Retina (tissue), 1 donor: ENCODE measurements at regions not wholly inside any gene's neighbourhood (a gene's known extent, or its start where the extent isn't known, plus 50 kb on each side); places are given as distances from the start of the nearest gene placed in this dataset.
A peak's percentile ranks its signal among the peaks of the same experiment; 100 is the strongest.

Source experiments
- DNase-seq: peaks from one replicate; pipeline ENCODE4 v3.0.0-alpha.2; 2016

DNA sequence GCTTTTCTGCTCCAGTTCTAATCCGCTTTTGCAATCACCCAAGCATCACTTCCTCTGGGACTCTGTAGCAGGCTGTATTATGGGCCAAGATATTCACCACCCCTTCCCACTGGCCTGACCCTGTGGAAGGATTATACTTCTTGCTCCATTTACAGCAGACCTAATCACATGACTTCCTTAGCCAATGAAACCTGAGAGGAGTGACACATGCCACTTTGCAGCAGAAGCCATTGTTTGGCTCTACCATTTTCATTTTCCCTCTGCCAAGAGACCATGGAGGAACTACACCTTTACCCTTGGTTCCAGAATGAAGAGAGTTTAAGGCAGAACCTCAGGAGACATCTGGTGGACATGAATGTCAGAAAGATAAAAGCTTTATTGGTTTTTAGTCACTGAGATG, 134.9 kb upstream of the HSD17B12 start:
- no peak for DNase-seq

- DNase-seq = peak; percentile 43
These were observed 133.7 kb upstream of the HSD17B12 start for GRCh38 chr11:43546561-43547429.

- DNase-seq = peak; percentile 58
These were observed 133.1 kb upstream of the HSD17B12 start for GRCh38 chr11:43547430-43547831.

- peak; percentile 68 for DNase-seq
These were observed 132.6 kb upstream of the HSD17B12 start for GRCh38 chr11:43547889-43548381.

DNA sequence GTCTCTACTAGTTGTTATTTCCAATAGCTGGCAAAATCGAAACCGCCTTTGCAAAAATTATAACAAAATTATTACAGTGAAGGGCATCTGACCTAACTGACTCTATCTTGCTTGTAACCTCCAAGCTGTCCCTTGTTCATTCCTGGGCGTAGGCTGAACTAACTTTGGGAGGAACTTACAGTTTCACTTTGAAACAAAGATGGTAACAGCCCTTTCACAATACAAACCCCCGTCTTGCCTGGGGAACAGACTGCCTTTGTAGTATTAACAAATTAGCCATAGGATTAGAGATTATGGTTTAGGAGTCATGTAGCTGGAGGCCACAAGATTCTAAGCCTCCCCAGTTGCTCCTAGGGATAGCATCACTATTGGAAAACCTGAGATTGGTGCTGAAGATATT, 131.6 kb upstream of the HSD17B12 start:
- no peak for DNase-seq

DNA sequence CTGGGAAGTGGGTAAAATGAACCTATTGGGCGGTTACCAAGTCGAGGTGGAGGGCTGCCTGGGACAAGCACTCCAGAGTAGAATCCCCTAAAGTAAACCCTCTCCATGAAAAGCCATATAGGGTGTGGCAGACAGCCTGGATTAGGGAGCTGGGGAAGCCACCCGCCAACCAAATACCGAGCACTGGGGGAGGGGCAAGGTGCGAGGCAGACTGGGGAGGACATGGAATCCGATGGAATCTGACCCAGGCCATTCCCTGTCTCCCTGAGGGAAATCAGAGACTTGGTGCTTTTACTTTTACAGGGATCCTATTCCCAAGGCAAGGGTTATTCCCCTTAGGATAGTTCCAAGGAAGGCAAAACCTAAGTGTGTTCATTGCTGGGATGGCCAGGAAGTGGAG, 130.9 kb upstream of the HSD17B12 start:
- DNase-seq = no peak

GRCh38 chr11:43550714-43551113, 129.8 kb upstream of the HSD17B12 start:
- DNase-seq = no peak

GRCh38 chr11:43554148-43554473, 126.4 kb upstream of the HSD17B12 start:
- no peak for DNase-seq

- no peak for DNase-seq
These were observed 125.4 kb upstream of the HSD17B12 start for GRCh38 chr11:43555186-43555585.

- peak; percentile 58 for DNase-seq
These were observed 124.5 kb upstream of the HSD17B12 start for GRCh38 chr11:43555816-43556611.

GRCh38 chr11:43556612-43557375, 123.7 kb upstream of the HSD17B12 start:
- DNase-seq = peak; percentile 40

DNA sequence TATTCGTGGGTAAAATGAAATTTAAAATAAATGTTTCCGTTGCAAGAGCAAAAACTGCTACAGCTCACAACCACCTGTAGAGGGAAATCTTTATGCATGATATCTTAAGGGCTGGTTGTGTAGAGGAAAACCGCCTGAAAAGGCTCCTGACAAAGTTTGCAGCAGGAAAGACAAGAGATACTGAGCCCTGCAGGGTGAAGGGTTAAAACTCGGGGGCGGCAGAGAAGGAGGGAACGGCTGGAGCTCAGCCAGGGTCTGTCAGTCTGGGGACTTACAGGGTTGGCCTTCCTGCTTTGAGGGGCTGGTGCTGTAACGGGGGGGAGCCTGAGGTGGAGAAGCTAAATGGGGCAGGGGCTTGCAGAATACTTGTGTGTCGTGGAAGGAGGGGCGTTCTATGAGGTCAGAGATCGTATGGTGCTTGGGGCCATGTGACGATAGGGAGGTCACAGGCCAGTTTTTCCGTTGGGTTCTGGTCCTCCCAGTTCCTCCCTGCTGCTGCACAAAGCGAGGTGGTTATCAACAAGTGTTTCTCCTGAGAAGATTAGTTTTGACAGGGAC, 122.9 kb upstream of the HSD17B12 start:
- no peak for DNase-seq

- peak; percentile 74 for DNase-seq
These were observed 122.4 kb upstream of the HSD17B12 start for GRCh38 chr11:43558146-43558545.

DNA sequence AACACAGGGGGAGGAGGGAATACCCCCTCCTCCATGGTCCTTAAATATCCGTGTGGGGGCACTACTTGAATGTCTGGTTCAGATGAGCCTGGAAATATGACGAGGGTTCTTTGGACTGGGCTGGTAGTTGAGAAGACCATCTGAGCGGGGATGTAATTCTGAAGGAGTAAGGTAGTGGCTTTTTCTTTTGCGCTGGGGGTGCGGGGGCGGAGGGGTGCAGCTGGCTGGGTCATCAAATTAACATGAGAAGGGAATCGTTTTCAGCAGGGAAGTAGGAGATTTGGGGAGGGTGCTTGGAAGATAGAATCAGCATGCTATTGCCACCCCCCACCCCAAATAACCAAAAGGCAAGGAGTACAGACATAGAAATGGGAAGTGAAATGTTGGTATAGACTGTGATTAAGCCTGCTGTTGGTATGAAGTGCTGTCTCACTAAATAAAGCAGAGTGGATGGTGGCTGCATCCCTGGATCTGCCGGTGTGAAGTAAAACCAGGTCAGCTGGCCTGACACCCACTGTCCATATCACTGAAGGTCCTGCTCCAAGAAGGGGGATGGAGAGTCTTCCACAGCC, 121.9 kb upstream of the HSD17B12 start:
- DNase-seq = no peak

DNA sequence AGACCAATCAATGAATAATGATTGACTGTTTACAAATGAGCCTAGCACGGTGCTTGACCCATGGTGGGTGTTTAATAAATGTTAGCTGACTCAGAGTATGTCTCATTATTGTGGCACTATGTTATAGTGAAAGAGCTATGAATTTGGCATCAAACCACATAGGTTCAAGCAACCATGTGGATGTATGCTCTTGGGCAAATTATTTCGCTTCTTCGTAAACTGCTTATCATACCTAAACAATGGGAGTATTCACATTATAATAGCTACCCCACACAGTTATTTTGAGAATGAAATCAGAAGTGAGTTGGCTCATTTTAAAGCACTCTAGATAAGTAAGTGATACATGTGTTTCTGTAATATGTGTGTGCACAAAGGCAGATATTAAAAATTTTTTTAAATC, 118.7 kb upstream of the HSD17B12 start:
- no peak for DNase-seq

- DNase-seq = peak; percentile 70
These were observed 113.1 kb upstream of the HSD17B12 start for GRCh38 chr11:43567396-43567975.

DNA sequence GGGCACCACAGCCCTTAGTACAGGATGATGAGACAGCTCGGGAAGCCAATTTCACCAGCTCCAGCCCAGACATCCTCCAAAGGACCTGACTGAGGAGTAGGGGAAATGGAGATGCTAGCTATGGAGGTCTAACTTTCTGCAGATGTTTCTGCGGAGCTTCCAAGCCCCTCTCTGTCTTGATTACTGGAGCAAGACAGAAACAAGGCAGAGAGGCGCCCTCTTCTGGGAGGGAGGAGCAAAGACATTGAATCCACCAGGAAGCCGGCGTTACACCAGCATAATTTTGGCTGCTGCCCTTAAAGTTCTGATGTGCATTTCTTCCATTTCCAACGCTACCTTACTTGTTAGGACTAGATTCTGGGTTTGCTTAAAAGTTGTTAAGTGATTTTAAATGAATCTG, 107.3 kb upstream of the HSD17B12 start:
- peak; percentile 64 for DNase-seq

DNA sequence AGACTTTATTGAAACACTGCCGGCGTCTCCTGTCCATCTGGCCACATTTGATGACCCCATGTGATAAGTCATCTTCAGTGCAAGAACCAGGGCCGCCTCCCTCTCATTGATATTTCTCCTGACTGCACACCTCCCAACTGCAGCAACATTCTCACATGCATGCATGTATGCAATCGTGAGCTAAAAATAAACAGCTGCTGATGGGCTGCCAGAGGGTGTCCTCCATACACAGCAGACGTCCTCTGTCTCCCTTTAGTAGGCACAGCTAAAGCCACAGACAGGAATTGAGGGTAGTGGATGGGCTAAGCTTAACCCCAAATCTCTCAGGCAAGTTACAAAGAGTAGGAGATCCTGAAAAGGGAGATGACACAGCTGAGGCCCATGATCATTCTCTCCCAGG, 106.7 kb upstream of the HSD17B12 start:
- DNase-seq = peak; percentile 27

DNA sequence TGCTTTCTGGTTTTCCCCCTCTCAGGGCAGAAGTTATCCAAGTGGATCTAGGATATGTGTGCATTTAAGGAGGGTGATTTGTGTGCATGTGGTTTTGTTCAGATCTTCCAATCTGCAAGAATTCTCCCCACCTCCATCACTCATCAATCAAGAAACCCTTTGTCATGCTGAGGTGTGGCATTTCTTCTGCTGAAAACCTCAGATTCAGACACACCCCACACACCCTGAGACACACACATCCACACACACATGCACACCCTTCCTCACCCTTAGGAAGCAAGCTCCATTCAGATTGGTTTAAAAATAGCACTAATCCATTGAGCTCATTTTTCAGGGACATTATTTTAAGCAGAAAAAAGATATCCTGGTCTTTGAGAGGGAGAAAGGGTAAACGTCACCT, 106.1 kb upstream of the HSD17B12 start:
- DNase-seq = peak; percentile 14

DNA sequence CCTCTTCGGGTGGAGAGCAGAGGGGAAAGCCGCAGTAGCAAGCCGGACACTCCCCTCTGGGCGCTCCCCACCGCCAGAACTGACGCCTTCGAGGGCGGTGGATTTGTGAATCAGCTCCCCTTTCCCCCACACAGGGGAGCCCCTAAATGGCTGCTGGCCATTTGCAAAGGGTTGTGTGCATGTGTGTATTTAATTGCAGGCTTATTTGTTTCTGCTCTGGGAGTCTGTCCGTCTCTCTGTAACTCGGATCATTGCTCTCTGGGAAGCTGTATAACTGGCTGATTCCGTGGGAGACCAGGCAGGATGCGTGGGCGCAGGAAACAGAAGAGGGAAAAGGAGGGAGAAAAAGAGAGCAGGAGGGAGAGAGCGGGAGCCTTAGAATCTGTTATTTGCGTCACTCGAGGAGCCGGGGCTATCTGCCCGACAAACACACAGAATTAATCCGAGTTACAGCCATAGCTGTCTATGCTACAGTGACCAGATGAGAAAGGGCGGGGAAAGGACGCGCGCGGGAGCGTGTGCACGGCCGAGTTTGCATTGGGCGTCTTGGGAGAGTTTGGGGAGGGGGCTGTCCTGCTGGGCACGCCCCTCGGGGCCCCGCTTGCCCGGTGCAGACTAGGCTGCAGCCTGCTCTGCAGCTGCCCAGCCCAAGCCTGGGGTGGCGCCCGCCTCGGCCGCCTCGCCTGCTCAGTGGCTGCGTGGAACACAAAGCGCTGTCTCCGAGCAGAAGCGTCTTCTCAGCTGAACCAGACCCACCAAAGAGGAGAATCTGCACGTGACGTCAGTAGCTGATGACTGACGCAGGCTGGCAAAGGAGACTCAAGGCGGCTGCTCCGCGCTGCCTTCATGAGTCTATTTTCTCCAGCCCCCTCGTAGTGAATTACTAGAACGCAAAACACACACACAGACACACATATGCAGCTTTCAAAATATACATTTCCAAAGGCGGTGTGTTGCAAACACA, 105.3 kb upstream of the HSD17B12 start:
- DNase-seq = peak; percentile 92

DNA sequence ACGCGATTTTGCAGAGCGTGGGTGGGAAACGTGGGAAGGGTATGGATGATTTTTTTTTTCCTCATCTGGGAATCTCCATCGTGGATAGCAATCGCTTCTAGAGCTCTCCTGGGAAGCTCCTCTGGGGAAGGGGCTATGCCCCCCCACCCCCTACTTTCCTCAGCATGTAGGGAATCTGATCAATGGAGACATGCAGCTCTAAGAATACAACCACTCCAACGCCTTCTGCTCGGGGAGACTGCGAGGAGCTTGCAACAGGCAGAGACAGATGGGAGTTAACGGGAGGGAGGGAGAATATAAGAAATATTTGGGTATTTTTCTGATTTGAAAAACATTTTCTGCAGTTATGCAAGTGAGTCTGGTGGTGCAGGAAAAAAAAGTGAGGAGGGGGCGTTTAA, 104.6 kb upstream of the HSD17B12 start:
- DNase-seq = no peak
